ENCODE measurements at regions not wholly inside any gene's neighbourhood (a gene's known extent, or its start where the extent isn't known, plus 50 kb on each side); places are given as distances from the start of the nearest gene placed in this dataset.

GRCh38 chr14:62187265-62187664 lies 425.0 kb downstream of the SNAPC1 start (continued):
- no peak for TF ChIP-seq RERE (CRISPR knock-in tag; IDR thresholded peaks at IDR 0.05; ENCODE audit: borderline replicate concordance)

- FAIRE-seq (no peak), ATAC-seq (no peak), DNase-seq (ENCODE audit: extremely low read depth in 1 of 4, low spot score in 3 of 4) (no peak)
- Histone ChIP-seq H3K9ac (ENCODE audit: insufficient read depth in 1 of 2, low read depth in 2 of 2, low read length in 2 of 2) (no peak overlapping the region), H4K20me1 (replicated peaks; ENCODE audit: control insufficient read depth, insufficient read depth, low read length) (no peaks in the 10 kb centered on the region), H3K36me3 (ENCODE audit: control insufficient read depth, insufficient read depth, low read length) (no peaks in the 10 kb centered on the region), H3K27me3 (ENCODE audit: control insufficient read depth in 2 of 2, insufficient read depth in 2 of 2, low read length in 2 of 2) (no peaks in the 10 kb centered on the region), H3K4me3 (no peak overlapping the region), H3K9me1 (ENCODE audit: control insufficient read depth, insufficient read depth, low read length) (no peaks in the 10 kb centered on the region), H3K4me1 (replicated peaks in 1 of 2; ENCODE audit: control insufficient read depth in 2 of 2, insufficient read depth in 2 of 2, low read length in 2 of 2) (no peaks in the 10 kb centered on the region), H3K79me2 (ENCODE audit: control insufficient read depth, insufficient read depth, low read length) (no peaks in the 10 kb centered on the region), H3K9me3 (replicated peaks; ENCODE audit: control insufficient read depth, insufficient read depth, low read depth, low read length) (no peaks in the 10 kb centered on the region), H3K27ac (ENCODE audit: extremely low read depth, low read depth, low read length) (no peak overlapping the region), H3K4me2 (ENCODE audit: insufficient read depth, low read length) (no peak overlapping the region), H2AFZ (ENCODE audit: low read depth, low read length) (no peak overlapping the region)
- intact Hi-C loops (cut with micrococcal nuclease) (no loop called here), in situ Hi-C loops (cut with MboI) (no loop called here)
- 0% methylated on average over 1 of the region's 1 CpG for WGBS (ENCODE audit: insufficient coverage, low coverage, missing lambda C conversion rate)
- CTCF ChIA-PET (ENCODE audit: low intra/inter-chr PET ratio), result no interaction called here
- POLR2A ChIA-PET, result no interaction called here
- BruUV-seq (replicated peaks), result no TSS peak
- TF ChIP-seq ZNF76 (CRISPR knock-in tag; IDR thresholded peaks at IDR 0.05; ENCODE audit: borderline replicate concordance) (no peak), POLR2G (IDR thresholded peaks at IDR 0.05; ENCODE audit: low read depth, low read length) (no peak), NUFIP1 (IDR thresholded peaks at IDR 0.05; ENCODE audit: partially characterized antibody) (no peak), RBBP5 (IDR thresholded peaks at IDR 0.05; ENCODE audit: borderline replicate concordance, insufficient read depth, low read length, poor library complexity, severe bottlenecking) (no peak), NFIX (CRISPR knock-in tag; IDR thresholded peaks at IDR 0.05; ENCODE audit: low read depth) (no peak), POLR2H (tag; IDR thresholded peaks at IDR 0.05; ENCODE audit: low read depth) (no peak), CBX3 (IDR thresholded peaks at IDR 0.05; ENCODE audit: borderline replicate concordance in 1 of 2, low read length in 2 of 2) (no peak), ZBTB33 (CRISPR knock-in tag; IDR thresholded peaks at IDR 0.05) (no peak), TEAD1 (CRISPR knock-in tag; IDR thresholded peaks at IDR 0.05) (no peak), POLR3G (IDR thresholded peaks at IDR 0.05; ENCODE audit: extremely low read depth, insufficient read length, insufficient replicate concordance) (no peak), CAMTA2 (CRISPR knock-in tag; conservative IDR thresholded peaks at IDR 0.05) (no peak), FOXP1 (CRISPR knock-in tag; IDR thresholded peaks at IDR 0.05) (no peak), ZSCAN29 (IDR thresholded peaks at IDR 0.05) (no peak)
Observed at GRCh38 chr14:62189698-62190097, 427.5 kb downstream of the SNAPC1 start.
